ENCODE measurements at regions not wholly inside any gene's neighbourhood (a gene's known extent, or its start where the extent isn't known, plus 50 kb on each side); places are given as distances from the start of the nearest gene placed in this dataset.

- Histone ChIP-seq H2AFZ (ENCODE audit: low read length, unreplicated experiment) (no peak overlapping the region), H3K4me3 (ENCODE audit: low read depth, low read length) (no peak overlapping the region), H3K27me3 (ENCODE audit: insufficient read depth, low read length) (no peaks in the 10 kb centered on the region)
Observed at GRCh38 chr3:28117598-28117997, 123.8 kb upstream of the CMC1 start.

GRCh38 chr3:28118087-28118486 lies 123.3 kb upstream of the CMC1 start:
- H3K27ac ChIP-seq (ENCODE audit: low read depth, low read length): no peak overlapping the region
- H3K79me2 ChIP-seq (ENCODE audit: control insufficient read depth, insufficient read depth, low read length, unreplicated experiment): no peaks in the 10 kb centered on the region
- no peaks in the 10 kb centered on the region for H3K27me3 ChIP-seq (ENCODE audit: insufficient read depth, low read length)
- H3K36me3 ChIP-seq (ENCODE audit: insufficient read depth, low read length): no peaks in the 10 kb centered on the region
- H3K4me1 ChIP-seq (ENCODE audit: control insufficient read depth, insufficient read depth, low read length, unreplicated experiment): peaks cover 19% of the 10 kb centered on the region
- H3K4me3 ChIP-seq (ENCODE audit: low read depth, low read length): no peak overlapping the region
- no peak overlapping the region for H2AFZ ChIP-seq (ENCODE audit: low read length, unreplicated experiment)

More at GRCh38 chr3:28117598-28117997, 123.8 kb upstream of the CMC1 start:
- H3K4me1 ChIP-seq (ENCODE audit: control insufficient read depth, insufficient read depth, low read length, unreplicated experiment): peaks cover 14% of the 10 kb centered on the region
- H3K79me2 ChIP-seq (ENCODE audit: control insufficient read depth, insufficient read depth, low read length, unreplicated experiment): no peaks in the 10 kb centered on the region
- H3K36me3 ChIP-seq (ENCODE audit: insufficient read depth, low read length): no peaks in the 10 kb centered on the region
- H3K27ac ChIP-seq (ENCODE audit: low read depth, low read length): no peak overlapping the region

GRCh38 chr3:28122227-28122626 lies 119.2 kb upstream of the CMC1 start:
- no peaks in the 10 kb centered on the region for H3K79me2 ChIP-seq (ENCODE audit: control insufficient read depth, insufficient read depth, low read length, unreplicated experiment)
- no peaks in the 10 kb centered on the region for H3K36me3 ChIP-seq (ENCODE audit: insufficient read depth, low read length)
- H3K4me3 ChIP-seq (ENCODE audit: low read depth, low read length): 0 out of 2 replicates have a peak overlapping the region, but pooled peaks have one; percentile 30
- H3K27ac ChIP-seq (ENCODE audit: low read depth, low read length): peak overlapping the region; percentile 39
- H2AFZ ChIP-seq (ENCODE audit: low read length, unreplicated experiment): no peak overlapping the region
- H3K4me1 ChIP-seq (ENCODE audit: control insufficient read depth, insufficient read depth, low read length, unreplicated experiment): peaks cover 20% of the 10 kb centered on the region
- no peaks in the 10 kb centered on the region for H3K27me3 ChIP-seq (ENCODE audit: insufficient read depth, low read length)

- no peaks in the 10 kb centered on the region for H3K36me3 ChIP-seq (ENCODE audit: insufficient read depth, low read length)
- H2AFZ ChIP-seq (ENCODE audit: low read length, unreplicated experiment): no peak overlapping the region
- no peak overlapping the region for H3K27ac ChIP-seq (ENCODE audit: low read depth, low read length)
- no peaks in the 10 kb centered on the region for H3K79me2 ChIP-seq (ENCODE audit: control insufficient read depth, insufficient read depth, low read length, unreplicated experiment)
- H3K27me3 ChIP-seq (ENCODE audit: insufficient read depth, low read length): no peaks in the 10 kb centered on the region
- H3K4me3 ChIP-seq (ENCODE audit: low read depth, low read length): no peak overlapping the region
- peaks cover 20% of the 10 kb centered on the region for H3K4me1 ChIP-seq (ENCODE audit: control insufficient read depth, insufficient read depth, low read length, unreplicated experiment)
Observed at GRCh38 chr3:28124882-28125281, 116.5 kb upstream of the CMC1 start.

- H2AFZ ChIP-seq (ENCODE audit: low read length, unreplicated experiment): no peak overlapping the region
- H3K27ac ChIP-seq (ENCODE audit: low read depth, low read length): no peak overlapping the region
- H3K79me2 ChIP-seq (ENCODE audit: control insufficient read depth, insufficient read depth, low read length, unreplicated experiment): no peaks in the 10 kb centered on the region
- peaks cover 20% of the 10 kb centered on the region for H3K4me1 ChIP-seq (ENCODE audit: control insufficient read depth, insufficient read depth, low read length, unreplicated experiment)
- no peaks in the 10 kb centered on the region for H3K36me3 ChIP-seq (ENCODE audit: insufficient read depth, low read length)
- no peaks in the 10 kb centered on the region for H3K27me3 ChIP-seq (ENCODE audit: insufficient read depth, low read length)
- no peak overlapping the region for H3K4me3 ChIP-seq (ENCODE audit: low read depth, low read length)
Observed at GRCh38 chr3:28125342-28125741, 116.1 kb upstream of the CMC1 start.

- no peaks in the 10 kb centered on the region for H3K27me3 ChIP-seq (ENCODE audit: insufficient read depth, low read length)
Observed at GRCh38 chr3:28130836-28131235, 110.6 kb upstream of the CMC1 start.

GRCh38 chr3:28132941-28133340 lies 108.5 kb upstream of the CMC1 start:
- Histone ChIP-seq H3K4me1 (ENCODE audit: control insufficient read depth, insufficient read depth, low read length, unreplicated experiment) (no peaks in the 10 kb centered on the region), H3K27ac (ENCODE audit: low read depth, low read length) (no peak overlapping the region), H3K4me3 (ENCODE audit: low read depth, low read length) (no peak overlapping the region), H3K36me3 (ENCODE audit: insufficient read depth, low read length) (no peaks in the 10 kb centered on the region), H3K27me3 (ENCODE audit: insufficient read depth, low read length) (no peaks in the 10 kb centered on the region), H2AFZ (ENCODE audit: low read length, unreplicated experiment) (no peak overlapping the region), H3K79me2 (ENCODE audit: control insufficient read depth, insufficient read depth, low read length, unreplicated experiment) (no peaks in the 10 kb centered on the region)

More at GRCh38 chr3:28130836-28131235, 110.6 kb upstream of the CMC1 start:
- Histone ChIP-seq H3K4me3 (ENCODE audit: low read depth, low read length) (no peak overlapping the region), H3K27ac (ENCODE audit: low read depth, low read length) (no peak overlapping the region), H3K4me1 (ENCODE audit: control insufficient read depth, insufficient read depth, low read length, unreplicated experiment) (no peaks in the 10 kb centered on the region), H3K79me2 (ENCODE audit: control insufficient read depth, insufficient read depth, low read length, unreplicated experiment) (no peaks in the 10 kb centered on the region), H2AFZ (ENCODE audit: low read length, unreplicated experiment) (no peak overlapping the region), H3K36me3 (ENCODE audit: insufficient read depth, low read length) (no peaks in the 10 kb centered on the region)

- peaks cover 11% of the 10 kb centered on the region for H3K4me1 ChIP-seq (ENCODE audit: control insufficient read depth, insufficient read depth, low read length, unreplicated experiment)
- H3K4me3 ChIP-seq (ENCODE audit: low read depth, low read length): no peak overlapping the region
- no peak overlapping the region for H2AFZ ChIP-seq (ENCODE audit: low read length, unreplicated experiment)
- no peaks in the 10 kb centered on the region for H3K27me3 ChIP-seq (ENCODE audit: insufficient read depth, low read length)
- H3K36me3 ChIP-seq (ENCODE audit: insufficient read depth, low read length): no peaks in the 10 kb centered on the region
- H3K79me2 ChIP-seq (ENCODE audit: control insufficient read depth, insufficient read depth, low read length, unreplicated experiment): no peaks in the 10 kb centered on the region
- H3K27ac ChIP-seq (ENCODE audit: low read depth, low read length): no peak overlapping the region
Observed at GRCh38 chr3:28134198-28134597, 107.2 kb upstream of the CMC1 start.

GRCh38 chr3:28134792-28135375 lies 106.5 kb upstream of the CMC1 start:
- Histone ChIP-seq H3K27ac (ENCODE audit: low read depth, low read length) (no peak overlapping the region), H3K4me3 (ENCODE audit: low read depth, low read length) (no peak overlapping the region), H3K36me3 (ENCODE audit: insufficient read depth, low read length) (no peaks in the 10 kb centered on the region), H3K79me2 (ENCODE audit: control insufficient read depth, insufficient read depth, low read length, unreplicated experiment) (no peaks in the 10 kb centered on the region), H2AFZ (ENCODE audit: low read length, unreplicated experiment) (no peak overlapping the region), H3K4me1 (ENCODE audit: control insufficient read depth, insufficient read depth, low read length, unreplicated experiment) (peaks cover 18% of the 10 kb centered on the region), H3K27me3 (ENCODE audit: insufficient read depth, low read length) (no peaks in the 10 kb centered on the region)

- no peak overlapping the region for H3K4me3 ChIP-seq (ENCODE audit: low read depth, low read length)
- peaks cover 31% of the 10 kb centered on the region for H3K4me1 ChIP-seq (ENCODE audit: control insufficient read depth, insufficient read depth, low read length, unreplicated experiment)
- H3K27ac ChIP-seq (ENCODE audit: low read depth, low read length): no peak overlapping the region
- H2AFZ ChIP-seq (ENCODE audit: low read length, unreplicated experiment): no peak overlapping the region
- H3K79me2 ChIP-seq (ENCODE audit: control insufficient read depth, insufficient read depth, low read length, unreplicated experiment): no peaks in the 10 kb centered on the region
- no peaks in the 10 kb centered on the region for H3K27me3 ChIP-seq (ENCODE audit: insufficient read depth, low read length)
- H3K36me3 ChIP-seq (ENCODE audit: insufficient read depth, low read length): no peaks in the 10 kb centered on the region
Observed at GRCh38 chr3:28136607-28137216, 104.7 kb upstream of the CMC1 start.

- Histone ChIP-seq H3K4me3 (ENCODE audit: low read depth, low read length) (no peak overlapping the region), H3K36me3 (ENCODE audit: insufficient read depth, low read length) (no peaks in the 10 kb centered on the region), H3K79me2 (ENCODE audit: control insufficient read depth, insufficient read depth, low read length, unreplicated experiment) (no peaks in the 10 kb centered on the region), H3K27me3 (ENCODE audit: insufficient read depth, low read length) (no peaks in the 10 kb centered on the region), H3K4me1 (ENCODE audit: control insufficient read depth, insufficient read depth, low read length, unreplicated experiment) (peaks cover 31% of the 10 kb centered on the region), H3K27ac (ENCODE audit: low read depth, low read length) (peak overlapping the region; percentile 89), H2AFZ (ENCODE audit: low read length, unreplicated experiment) (no peak overlapping the region)
Observed at GRCh38 chr3:28138043-28138610, 103.3 kb upstream of the CMC1 start.
